GM10266 (cell line): ENCODE measurements at regions not wholly inside any gene's neighbourhood (a gene's known extent, or its start where the extent isn't known, plus 50 kb on each side); places are given as distances from the start of the nearest gene placed in this dataset.

Experiments used
- DNase-seq: peaks from one replicate; pipeline ENCODE4 v3.0.0; 2012; ENCODE audit errors: extremely low spot score
- CTCF ChIP-seq: IDR thresholded peaks from 2 replicates; pipeline ENCODE4 v1.5.1; 2012; ENCODE audit warnings: mild to moderate bottlenecking, low read depth; ENCODE audit not compliant: control insufficient read depth, insufficient read depth; ENCODE audit errors: missing control alignments

- no peak for TF ChIP-seq CTCF
- no peak for DNase-seq
Measured at GRCh38 chrX:55326985-55327384, 62.3 kb upstream of the PAGE3 start.

GRCh38 chrX:55335296-55335695 is 70.6 kb upstream of the PAGE3 start:
- TF ChIP-seq CTCF = no peak
- DNase-seq = no peak

- no peak for TF ChIP-seq CTCF
- no peak for DNase-seq
Measured at GRCh38 chrX:55336176-55336575, 71.5 kb upstream of the PAGE3 start.

- DNase-seq = no peak
- TF ChIP-seq CTCF = no peak
Measured at GRCh38 chrX:55340896-55341433, 76.2 kb upstream of the PAGE3 start.

- TF ChIP-seq CTCF = peak; percentile 64
- peak; percentile 37 for DNase-seq
Measured at GRCh38 chrX:55342533-55343501, 78.1 kb upstream of the PAGE3 start.

GRCh38 chrX:55356609-55357008 is 91.9 kb upstream of the PAGE3 start:
- no peak for DNase-seq
- no peak for TF ChIP-seq CTCF

- no peak for TF ChIP-seq CTCF
- DNase-seq = no peak
Measured at GRCh38 chrX:55357236-55357635, 92.5 kb upstream of the PAGE3 start.
